HG03460 (cell line): ENCODE measurements at regions not wholly inside any gene's neighbourhood (a gene's known extent, or its start where the extent isn't known, plus 50 kb on each side); places are given as distances from the start of the nearest gene placed in this dataset.
"Not testable (repeated sequence)": the region's sequence is repeated elsewhere in the genome, so short reads cannot be mapped to it uniquely, and the experiment has no call there.

Source experiments
- ATAC-seq: cut with Tn5 transposase; IDR thresholded peaks from one replicate; pipeline ENCODE4 v1.9.1; 2021; ENCODE audit not compliant: unreplicated experiment

DNA sequence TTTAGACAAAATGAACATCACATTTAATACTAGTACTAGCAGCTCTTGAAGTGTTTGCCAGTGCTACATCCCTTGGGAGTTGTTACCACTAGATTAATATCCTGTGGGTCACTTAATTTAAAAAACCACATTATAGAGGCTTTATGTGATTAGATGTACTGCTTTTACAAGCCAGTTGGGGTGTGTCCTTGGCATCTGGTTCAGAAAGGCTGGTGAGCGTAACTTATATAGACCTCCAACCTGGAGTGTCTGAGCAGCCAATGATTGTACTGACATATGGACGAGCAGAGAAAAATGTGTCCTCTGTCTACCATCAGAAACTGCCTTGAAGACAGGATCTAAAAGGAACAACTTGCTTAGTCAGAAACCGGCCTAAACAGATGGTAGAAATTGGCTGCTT, 306.2 kb upstream of the ATP11B start:
- ATAC-seq: no peak

GRCh38 chr3:182487611-182488010, 305.7 kb upstream of the ATP11B start:
- no peak for ATAC-seq

DNA sequence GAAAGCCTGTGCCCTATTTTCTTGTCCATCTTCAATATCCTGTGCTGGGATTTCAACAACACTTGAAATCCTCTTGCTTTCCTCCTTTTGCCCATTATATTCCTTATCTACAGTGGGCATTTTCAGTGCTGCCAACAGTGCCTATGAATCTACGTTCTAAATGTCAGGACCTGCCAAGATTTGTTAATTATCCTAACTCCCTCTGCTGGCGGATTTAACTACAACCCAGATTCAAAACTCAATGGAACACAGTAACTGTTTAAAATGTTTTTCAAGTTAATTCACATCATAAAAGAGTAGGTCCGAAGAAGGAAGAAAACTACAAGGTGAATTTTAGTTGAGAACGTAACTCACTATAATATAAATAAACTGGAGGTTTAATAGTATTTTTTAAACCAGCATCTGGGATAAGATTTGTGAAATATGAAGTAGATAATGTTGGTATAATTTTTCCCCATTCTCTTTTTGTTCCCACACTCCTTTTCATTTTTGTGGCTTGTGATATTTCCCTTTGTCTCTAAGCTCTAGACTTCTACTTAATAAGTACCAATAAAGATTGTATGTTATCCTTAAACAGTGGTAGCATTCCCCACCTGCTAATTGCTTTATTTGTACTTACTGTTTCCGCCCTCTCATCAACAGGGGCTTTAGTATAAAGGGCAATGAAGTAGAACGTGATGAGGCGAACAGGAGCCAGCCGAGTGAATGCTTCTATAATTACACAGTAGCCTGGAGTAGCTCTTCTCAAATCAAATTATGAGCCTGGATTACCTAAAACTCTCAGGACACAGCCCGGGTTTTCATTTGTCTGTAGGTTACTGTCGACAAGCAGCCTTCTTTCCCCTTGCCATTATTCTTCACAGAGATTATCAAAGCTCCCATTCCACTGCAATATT, 302.5 kb upstream of the ATP11B start:
- ATAC-seq: no peak

- ATAC-seq: no peak
These were observed 301.7 kb upstream of the ATP11B start for GRCh38 chr3:182491577-182491976.

- ATAC-seq: no peak
These were observed 300.8 kb upstream of the ATP11B start for GRCh38 chr3:182492536-182492935.

GRCh38 chr3:182500289-182500688, 293.0 kb upstream of the ATP11B start:
- ATAC-seq: no peak

GRCh38 chr3:182501856-182502255, 291.4 kb upstream of the ATP11B start:
- no peak for ATAC-seq

- no peak for ATAC-seq
These were observed 289.9 kb upstream of the ATP11B start for GRCh38 chr3:182503401-182503800.

DNA sequence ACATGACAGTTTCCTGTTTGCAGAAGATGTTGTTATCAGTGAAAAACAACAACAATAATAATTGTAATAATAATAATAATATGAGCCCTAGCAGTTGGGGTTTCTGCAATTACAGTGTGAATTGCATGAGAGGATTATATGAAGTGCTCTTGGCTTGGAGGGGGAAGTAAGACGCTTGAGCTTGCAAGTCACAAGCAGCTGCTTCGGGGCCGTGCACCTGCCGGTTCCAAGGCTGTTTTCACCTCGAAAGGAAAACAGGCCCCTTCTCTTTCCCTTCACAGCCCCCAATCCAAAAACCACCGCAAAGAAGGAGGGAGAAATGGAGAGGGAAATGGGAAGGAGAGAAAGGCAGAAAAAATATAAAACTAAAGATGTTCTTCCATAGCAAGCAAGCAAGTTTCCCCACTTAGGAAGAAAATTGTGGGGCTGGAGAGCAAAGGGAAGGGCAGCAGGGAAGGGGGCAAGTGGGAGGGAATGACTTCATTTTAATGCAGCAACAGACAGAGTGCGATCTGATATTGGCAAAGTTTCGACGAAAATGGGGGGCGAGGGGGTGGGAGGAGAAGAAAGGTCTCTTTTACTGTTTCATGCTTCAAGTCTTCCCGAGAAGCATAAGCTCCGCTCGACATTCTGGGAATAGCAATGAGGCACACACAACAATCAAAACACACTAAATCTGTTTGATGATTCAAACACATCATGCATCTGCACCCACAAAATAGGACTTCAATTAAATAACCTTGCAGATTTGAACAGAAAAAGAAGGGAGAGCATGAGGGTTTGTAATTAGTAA, 284.2 kb upstream of the ATP11B start:
- ATAC-seq: no peak

DNA sequence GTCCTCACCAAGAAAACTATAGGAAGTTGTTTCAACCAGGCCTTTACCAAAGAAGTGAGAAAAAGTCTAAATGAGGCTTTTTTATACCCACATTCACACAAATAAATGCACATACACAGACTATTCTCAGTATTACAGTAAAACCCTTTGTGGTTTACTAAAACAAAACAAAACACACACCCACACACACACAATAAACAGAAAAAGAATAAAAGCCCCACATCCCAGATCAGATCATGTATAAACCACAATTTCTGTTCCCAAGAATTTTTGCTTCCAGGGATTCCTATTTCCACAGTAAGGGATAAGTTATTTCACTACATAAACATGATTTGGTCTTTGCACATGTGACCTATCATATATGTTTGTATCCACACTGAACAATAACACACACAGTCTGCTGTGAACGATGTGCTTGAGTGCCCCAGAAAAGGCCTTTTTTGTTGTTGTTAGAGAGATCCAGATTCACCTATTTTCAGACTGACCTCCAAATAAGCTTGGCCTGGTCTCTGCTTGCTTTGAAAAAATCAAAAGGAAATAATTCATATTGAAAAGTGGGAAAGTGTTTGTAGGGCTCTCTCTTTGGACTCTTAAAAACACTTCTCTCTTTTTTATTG, 283.4 kb upstream of the ATP11B start:
- no peak for ATAC-seq

GRCh38 chr3:182514236-182514964, 278.9 kb upstream of the ATP11B start:
- no peak for ATAC-seq

GRCh38 chr3:182516597-182517336, 276.5 kb upstream of the ATP11B start:
- ATAC-seq: no peak

DNA sequence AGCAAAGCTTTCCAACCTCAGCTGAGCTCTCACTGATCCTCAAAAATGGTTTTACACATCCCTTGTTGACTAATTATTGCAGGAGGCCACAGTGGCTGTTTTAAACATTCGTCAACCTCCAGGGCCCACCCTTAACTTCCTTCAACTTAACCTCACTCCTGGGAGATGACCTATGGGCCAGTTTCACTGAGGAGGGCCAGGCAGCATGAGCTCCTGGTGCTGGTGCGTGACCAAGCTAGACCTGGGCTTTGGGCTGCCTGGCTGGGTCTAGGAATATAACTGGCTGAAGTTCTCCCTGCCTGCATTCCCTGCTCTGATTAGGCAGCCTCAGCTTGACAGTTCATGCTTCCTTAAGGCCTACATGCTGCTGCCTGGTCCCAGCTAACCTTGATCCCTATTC, 273.7 kb upstream of the ATP11B start:
- ATAC-seq: no peak

- no peak for ATAC-seq
These were observed 272.0 kb upstream of the ATP11B start for GRCh38 chr3:182521339-182521738.

DNA sequence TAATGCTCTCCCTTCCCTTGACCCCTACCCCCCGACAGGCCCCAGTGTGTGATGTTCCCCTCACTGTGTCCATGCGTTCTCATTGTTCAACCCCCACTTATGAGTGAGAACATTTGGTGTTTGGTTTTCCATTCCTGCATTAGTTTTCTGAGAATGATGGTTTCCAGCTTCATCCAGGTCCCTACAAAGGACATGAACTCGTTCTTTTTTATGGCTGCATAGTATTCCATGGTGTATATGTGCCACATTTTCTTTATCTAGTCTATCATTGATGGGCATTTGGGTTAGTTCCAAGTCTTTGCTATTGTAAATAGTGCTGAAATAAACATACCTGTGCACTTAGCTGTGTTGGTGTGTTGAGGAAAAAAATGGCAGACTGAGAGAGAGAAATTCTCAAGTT, 269.9 kb upstream of the ATP11B start:
- not testable (repeated sequence) for ATAC-seq

GRCh38 chr3:182523836-182524235, 269.5 kb upstream of the ATP11B start:
- no peak for ATAC-seq

DNA sequence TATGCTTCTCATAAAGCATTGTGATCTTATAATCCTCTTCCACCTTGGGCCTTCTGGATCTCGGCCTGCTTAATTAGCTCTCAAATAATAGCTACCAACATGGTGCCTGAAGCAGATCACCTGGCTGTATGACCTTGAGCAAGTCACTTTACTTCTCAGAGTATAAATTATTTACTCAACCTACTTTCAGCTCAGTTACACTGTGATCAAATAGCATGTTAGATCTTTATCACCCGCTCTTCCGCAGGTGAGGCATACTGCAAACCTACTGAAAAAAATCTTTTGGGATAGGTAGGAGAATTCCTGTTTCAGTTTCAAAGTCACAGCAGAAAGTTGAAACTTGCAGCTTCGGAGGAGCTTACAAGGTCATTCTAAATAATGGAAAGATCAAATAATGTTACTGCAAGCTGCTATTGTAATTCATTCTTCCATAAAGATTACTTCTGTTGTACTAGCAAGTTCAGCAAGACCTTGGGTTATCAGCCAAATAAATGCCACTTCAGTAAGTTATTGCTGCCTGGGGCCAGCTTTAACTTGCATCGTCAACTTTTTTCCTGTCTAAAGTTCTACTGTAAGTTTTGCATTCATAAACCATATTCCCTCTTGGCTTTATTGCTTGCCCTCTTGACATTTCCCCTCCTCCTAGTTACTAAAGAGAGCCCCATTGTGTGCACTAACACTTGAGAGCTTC, 268.4 kb upstream of the ATP11B start:
- ATAC-seq: no peak

DNA sequence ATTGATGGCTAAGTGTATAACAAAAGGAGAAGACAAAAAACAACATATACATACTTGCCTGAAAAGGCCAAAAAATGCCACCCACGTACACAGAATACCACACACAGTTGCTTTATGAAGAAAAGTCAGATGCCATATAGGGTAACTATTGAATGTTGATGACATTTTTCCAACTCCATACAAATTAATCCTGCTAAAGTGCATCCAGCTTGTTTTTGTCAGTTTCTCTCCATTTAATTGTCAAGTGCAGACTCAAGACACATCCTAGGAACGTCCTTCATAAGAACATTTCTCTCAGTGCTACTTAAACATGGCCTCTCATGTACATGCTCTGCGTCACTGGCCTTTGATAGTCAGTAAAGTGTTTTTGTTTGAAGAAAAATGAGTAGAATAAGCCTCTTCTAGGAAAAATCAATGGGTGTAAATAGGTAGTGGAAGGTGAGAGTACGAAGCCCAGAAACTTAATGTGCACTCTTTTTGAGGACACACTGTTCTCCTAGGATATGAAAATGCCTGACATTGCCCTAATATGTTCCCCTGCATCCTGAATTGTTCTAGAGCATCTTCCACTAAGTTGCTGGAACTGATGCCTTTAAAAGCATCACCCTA, 267.4 kb upstream of the ATP11B start:
- no peak for ATAC-seq

DNA sequence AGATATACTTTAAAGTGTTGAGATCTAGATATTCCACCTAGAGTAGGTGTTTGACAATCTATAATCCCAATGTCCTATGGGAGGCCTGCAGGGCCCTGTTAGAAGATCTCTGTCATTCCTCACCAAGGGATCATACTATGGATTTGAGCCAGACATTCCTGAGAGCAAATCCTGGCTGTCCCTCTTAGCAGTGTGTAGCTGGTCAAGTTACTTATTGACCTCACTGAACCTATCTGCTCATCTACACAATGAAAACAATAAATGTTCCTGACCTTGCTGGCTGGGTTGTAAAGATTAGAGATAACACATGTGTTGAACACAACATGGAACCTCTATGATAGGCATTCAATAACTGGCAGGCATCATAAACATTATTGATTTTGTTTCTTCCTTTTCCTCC, 265.6 kb upstream of the ATP11B start:
- no peak for ATAC-seq
